A673 (cell line): ENCODE measurements at regions not wholly inside any gene's neighbourhood (a gene's known extent, or its start where the extent isn't known, plus 50 kb on each side); places are given as distances from the start of the nearest gene placed in this dataset.

ENCODE experiments used
- BruUV-seq: library from RNA; stranded (reverse); fragments of 400-500 nt; replicated peaks from 2 replicates; lab custom pipeline; 2021; lab: Mats Ljungman, UMichigan
- CTCF ChIA-PET: fragments of 300-600 bp; sonication (Branson Sonifier 250); formaldehyde crosslinking; loops from one replicate; lab custom pipeline; 2022; ENCODE audit warnings: antibody characterized with exemption; lab: Charles Lee
- POLR2A ChIA-PET: fragments of 300-600 bp; sonication (Branson Sonifier 250); formaldehyde crosslinking; loops from one replicate; lab custom pipeline; 2022; ENCODE audit warnings: antibody characterized with exemption; ENCODE audit not compliant: low non-redundant PET; lab: Charles Lee
- DNase-seq: peaks from one replicate; pipeline ENCODE4 v3.0.0-alpha.2; 2015; ENCODE audit warnings: low spot score
- H3K27ac ChIP-seq: fragments of 200-600 bp; sonication (generic); 2 replicates; pipeline ENCODE4 v1.5.1; 2016; ENCODE audit warnings: mixed run types, low read depth, mild to moderate bottlenecking, mixed read lengths, antibody characterized with exemption, low read length; ENCODE audit not compliant: poor library complexity, severe bottlenecking
- H3K27me3 ChIP-seq: fragments of 200-600 bp; sonication (generic); replicated peaks from 2 replicates; pipeline ENCODE4 v1.6.1; 2017; ENCODE audit warnings: mixed run types, low read depth, mild to moderate bottlenecking, mixed read lengths, antibody characterized with exemption, low read length; ENCODE audit not compliant: insufficient read depth, poor library complexity
- H3K36me3 ChIP-seq: fragments of 200-600 bp; sonication (generic); 2 replicates; pipeline ENCODE4 v1.6.1; 2016; ENCODE audit warnings: mixed run types, mild to moderate bottlenecking, mixed read lengths, antibody characterized with exemption, low read length; ENCODE audit not compliant: insufficient read depth, poor library complexity, severe bottlenecking
- H3K4me1 ChIP-seq: fragments of 200-600 bp; sonication (generic); 2 replicates; pipeline ENCODE4 v1.6.1; 2017; ENCODE audit warnings: mixed run types, mild to moderate bottlenecking, mixed read lengths, antibody characterized with exemption, low read length; ENCODE audit not compliant: insufficient read depth, poor library complexity, severe bottlenecking
- H3K4me3 ChIP-seq: fragments of 200-600 bp; sonication (generic); 2 replicates; pipeline ENCODE4 v1.5.1; 2016; ENCODE audit warnings: low read depth, mixed run types, mild to moderate bottlenecking, mixed read lengths, low read length; ENCODE audit not compliant: poor library complexity, severe bottlenecking
- H3K9me3 ChIP-seq: fragments of 200-600 bp; sonication (generic); 2 replicates; pipeline ENCODE4 v1.6.1; 2016; ENCODE audit warnings: mixed run types, low read depth, mild to moderate bottlenecking, mixed read lengths, antibody characterized with exemption, low read length; ENCODE audit not compliant: poor library complexity, severe bottlenecking
- CTCF ChIP-seq: fragments of 300-800, 200-600 bp; sonication (generic); conservative IDR thresholded peaks from 2 replicates; pipeline ENCODE4 v1.5.1; 2017; ENCODE audit warnings: low read depth, mild to moderate bottlenecking, antibody characterized with exemption, low read length, moderate library complexity, mixed read lengths
- EZH2 ChIP-seq: fragments of 200-600 bp; sonication (generic); IDR thresholded peaks from 2 replicates; pipeline ENCODE4 v1.6.1; 2017; ENCODE audit warnings: borderline replicate concordance, low read depth, mild to moderate bottlenecking, mixed read lengths, antibody characterized with exemption, low read length; ENCODE audit not compliant: poor library complexity, severe bottlenecking
- intact Hi-C: fragments of 100-400 bp; cut with micrococcal nuclease; formaldehyde crosslinking; loops from one replicate; pipeline ENCODE4 v1.10.0; 2022; ENCODE audit not compliant: unreplicated experiment

GRCh38 chr10:8950978-8951377 is 896.5 kb downstream of the GATA3 start:
- ChIA-PET POLR2A (no interaction called here), CTCF (no interaction called here)
- H3K4me1 ChIP-seq = no peaks in the 10 kb centered on the region
- BruUV-seq = no TSS peak
- no peak overlapping the region for H3K4me3 ChIP-seq
- no peaks in the 10 kb centered on the region for H3K27me3 ChIP-seq
- H3K27ac ChIP-seq = no peak overlapping the region
- DNase-seq = no peak
- H3K9me3 ChIP-seq = no peaks in the 10 kb centered on the region
- intact Hi-C loops = no loop called here
- no peak for TF ChIP-seq EZH2
- no peak for TF ChIP-seq CTCF
- no peaks in the 10 kb centered on the region for H3K36me3 ChIP-seq

- no peaks in the 10 kb centered on the region for H3K27me3 ChIP-seq
- H3K27ac ChIP-seq = no peak overlapping the region
- TF ChIP-seq EZH2 (no peak), CTCF (no peak)
- no peaks in the 10 kb centered on the region for H3K36me3 ChIP-seq
- no peak overlapping the region for H3K4me3 ChIP-seq
- ChIA-PET CTCF (no interaction called here), POLR2A (no interaction called here)
- no TSS peak for BruUV-seq
- DNase-seq = no peak
- intact Hi-C loops = no loop called here
- H3K4me1 ChIP-seq = no peaks in the 10 kb centered on the region
- no peaks in the 10 kb centered on the region for H3K9me3 ChIP-seq
Observed at GRCh38 chr10:8951440-8952089, 897.1 kb downstream of the GATA3 start.

- intact Hi-C loops = no loop called here
- no peak for TF ChIP-seq CTCF
- TF ChIP-seq EZH2 = no peak
- Histone ChIP-seq H3K27ac (no peak overlapping the region), H3K27me3 (no peaks in the 10 kb centered on the region), H3K9me3 (no peaks in the 10 kb centered on the region), H3K4me1 (no peaks in the 10 kb centered on the region), H3K4me3 (no peak overlapping the region), H3K36me3 (no peaks in the 10 kb centered on the region)
- CTCF ChIA-PET = no interaction called here
- POLR2A ChIA-PET = no interaction called here
- no TSS peak for BruUV-seq
- DNase-seq = no peak
Observed at GRCh38 chr10:8956400-8956799, 901.9 kb downstream of the GATA3 start.
